NCI-H128 (cell line): ENCODE measurements at regions not wholly inside any gene's neighbourhood (a gene's known extent, or its start where the extent isn't known, plus 50 kb on each side); places are given as distances from the start of the nearest gene placed in this dataset.
"Not testable (repeated sequence)": the region's sequence is repeated elsewhere in the genome, so short reads cannot be mapped to it uniquely, and the experiment has no call there.

Experiments
- DNase-seq: peaks from one replicate; lab custom pipeline; 2025; ENCODE audit not compliant: unreplicated experiment; lab: John Stamatoyannopoulos, UW

GRCh38 chr2:190742431-190742830, 93.5 kb downstream of the NAB1 start:
- no peak for DNase-seq

DNA sequence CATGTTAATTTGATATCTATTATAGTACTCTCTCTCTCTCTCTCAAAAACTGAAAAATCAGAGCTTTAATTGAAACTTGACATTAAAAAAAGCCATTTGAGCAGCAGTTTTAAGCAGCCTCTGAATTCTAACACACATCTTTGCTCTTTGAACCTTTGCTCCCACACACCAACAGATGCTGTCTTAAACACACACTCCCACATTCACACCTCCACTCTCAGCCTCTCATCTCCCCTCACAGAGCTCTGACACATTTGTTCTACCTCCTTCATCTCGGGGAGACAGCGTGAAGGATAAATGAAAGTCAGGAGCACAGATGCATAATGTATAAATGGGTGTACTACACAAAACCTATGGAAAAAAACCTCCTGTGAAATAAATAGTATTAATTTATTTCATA, 95.2 kb downstream of the NAB1 start:
- DNase-seq: no peak

DNA sequence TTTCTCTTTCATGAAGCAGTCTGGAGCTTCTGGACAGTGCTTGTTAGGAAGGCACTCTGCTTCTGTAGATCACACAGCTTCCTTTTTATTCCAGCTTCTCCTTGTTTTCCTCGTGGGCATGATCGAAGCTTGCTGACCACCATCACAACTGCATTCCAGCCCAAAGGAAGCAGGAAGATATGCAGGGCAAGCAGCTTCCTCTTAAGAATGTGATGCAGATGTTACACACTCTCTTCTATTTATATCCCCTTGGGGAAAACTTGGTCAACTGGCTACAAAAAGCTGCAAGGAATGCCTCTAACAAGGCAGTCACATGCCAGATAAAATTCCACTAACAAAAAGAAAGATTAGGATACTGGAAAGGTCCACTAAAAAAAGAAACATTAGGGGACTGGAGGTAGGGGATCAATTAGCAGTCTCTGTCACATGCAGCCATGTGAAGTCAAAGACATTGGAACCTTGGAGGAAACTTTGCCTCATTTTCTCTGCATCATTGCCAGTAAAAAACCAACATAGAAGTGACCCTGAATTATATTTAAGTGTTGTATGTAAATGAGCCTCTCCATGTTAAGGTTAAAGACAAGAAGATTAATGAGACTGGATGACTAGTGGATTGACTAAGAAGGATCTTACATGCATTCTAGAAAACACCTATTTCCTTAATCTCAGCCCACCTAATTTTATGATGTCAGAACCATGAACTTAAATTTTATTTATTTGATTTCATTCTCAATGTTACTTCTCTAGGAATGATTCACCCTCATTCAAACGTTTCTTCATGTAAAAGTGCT, 98.3 kb downstream of the NAB1 start:
- DNase-seq: no peak

GRCh38 chr2:190748966-190749365, 100.1 kb downstream of the NAB1 start:
- no peak for DNase-seq

GRCh38 chr2:190755772-190756415, 107.0 kb downstream of the NAB1 start:
- DNase-seq: no peak

DNA sequence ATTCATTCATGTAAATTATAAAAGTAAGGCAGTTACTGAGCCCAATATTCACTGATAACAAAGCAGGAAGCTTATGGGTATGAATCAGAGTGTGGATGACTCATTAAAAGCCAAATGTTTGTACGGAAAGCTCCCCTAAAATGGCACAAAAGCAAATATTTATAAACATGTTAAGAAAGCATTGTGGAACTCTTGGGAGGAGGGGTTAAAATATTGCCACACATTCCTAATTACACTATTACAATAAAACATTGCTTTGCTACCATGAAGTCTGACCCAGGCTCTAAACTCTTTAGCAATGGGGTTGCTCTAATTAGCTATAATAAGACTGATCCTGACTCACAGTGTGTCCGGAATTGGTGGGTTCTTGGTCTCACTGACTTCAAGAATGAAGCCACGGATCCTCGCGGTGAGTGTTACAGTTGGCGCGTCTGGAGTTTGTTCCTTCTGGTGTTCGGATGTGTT, 110.9 kb downstream of the NAB1 start:
- DNase-seq: no peak

DNA sequence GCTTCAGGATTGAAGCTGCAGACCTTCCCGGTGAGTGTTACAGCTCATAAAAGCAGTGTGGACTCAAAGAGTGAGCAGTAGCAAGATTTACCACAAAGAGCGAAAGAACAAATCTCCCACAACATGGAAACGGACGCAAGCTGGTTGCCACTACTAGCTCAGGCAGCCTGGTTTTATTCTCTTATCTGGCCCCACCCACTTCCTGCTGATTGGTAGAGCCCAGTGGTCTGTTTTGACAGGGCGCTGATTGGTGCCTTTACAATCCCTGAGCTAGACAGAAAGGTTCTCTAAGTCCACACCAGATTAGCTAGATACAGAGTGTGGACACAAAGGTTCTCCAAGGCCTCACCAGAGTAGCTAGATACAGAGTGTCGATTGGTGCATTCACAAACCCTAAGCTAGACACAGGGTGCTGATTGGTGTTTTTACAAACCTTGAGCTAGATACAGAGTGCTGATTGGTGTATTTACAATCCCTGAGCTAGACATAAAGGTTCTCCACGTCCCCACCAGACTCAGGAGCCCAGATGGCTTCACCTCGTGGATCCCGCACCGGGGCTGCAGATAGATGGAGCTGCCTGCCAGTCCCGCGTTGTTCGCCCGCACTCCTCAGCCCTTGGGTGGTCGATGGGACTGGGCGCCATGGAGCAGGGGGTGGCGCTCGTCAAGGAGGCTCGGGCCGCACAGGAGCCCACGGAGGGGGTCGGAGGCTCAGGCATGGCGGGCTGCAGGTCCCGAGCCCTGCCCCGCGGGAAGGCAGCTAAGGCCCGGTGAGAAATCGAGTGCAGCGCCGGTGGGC, 111.7 kb downstream of the NAB1 start:
- DNase-seq: not testable (repeated sequence)

- DNase-seq: not testable (repeated sequence)
These were observed 112.3 kb downstream of the NAB1 start for GRCh38 chr2:190761216-190761615.

- DNase-seq: no peak
These were observed 113.7 kb downstream of the NAB1 start for GRCh38 chr2:190762566-190762965.

- no peak for DNase-seq
These were observed 114.2 kb downstream of the NAB1 start for GRCh38 chr2:190763100-190763499.

DNA sequence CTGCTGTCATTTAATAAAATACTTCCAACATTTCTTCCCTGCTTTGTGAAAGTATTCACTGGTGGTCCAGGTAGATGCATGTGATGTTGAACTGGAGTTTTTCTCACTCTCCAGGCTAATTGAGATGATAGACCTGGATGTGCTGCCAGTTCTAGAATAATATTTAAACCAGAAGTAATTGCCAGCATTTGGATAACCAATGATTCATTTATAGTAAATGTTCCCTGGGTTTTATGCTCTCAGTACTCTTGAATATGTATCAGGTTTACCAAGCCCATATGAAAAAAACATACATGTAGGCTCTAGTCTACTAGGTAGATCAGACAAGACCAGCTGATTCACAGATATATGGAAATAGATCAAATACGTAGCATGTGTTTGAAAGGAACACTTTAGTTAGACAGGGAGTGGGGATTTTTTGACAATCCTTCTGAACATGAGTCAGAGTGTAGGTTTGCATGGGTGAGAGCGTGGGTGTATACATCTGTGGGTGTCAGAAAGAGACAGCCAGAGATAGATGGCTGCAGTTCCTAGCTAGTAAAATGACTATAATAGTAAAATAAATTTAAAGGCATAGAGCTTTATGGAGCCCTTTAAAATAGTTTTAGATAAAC, 115.1 kb downstream of the NAB1 start:
- DNase-seq: no peak

GRCh38 chr2:190765386-190766173, 115.0 kb upstream of the GLS start:
- no peak for DNase-seq

- DNase-seq: no peak
These were observed 114.4 kb upstream of the GLS start for GRCh38 chr2:190766174-190766572.

DNA sequence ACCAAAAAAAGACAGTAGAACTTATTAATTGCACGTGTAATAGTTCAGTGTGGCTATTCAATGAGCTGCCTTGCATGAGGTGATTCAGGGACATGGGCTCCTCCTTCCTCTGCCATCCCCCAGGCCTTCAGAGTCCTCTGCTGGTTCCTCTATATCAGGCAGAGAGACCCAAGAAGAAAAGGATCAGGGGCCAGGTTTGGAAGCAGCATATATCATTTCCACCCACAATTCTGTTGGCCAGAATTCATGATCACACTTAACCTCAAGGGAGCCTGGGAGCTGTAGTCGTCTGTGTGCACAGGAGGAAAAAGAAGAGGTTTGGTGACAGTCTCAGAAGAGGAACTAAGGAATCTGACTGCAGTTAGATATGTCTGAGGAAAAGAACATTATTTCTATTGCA, 114.0 kb upstream of the GLS start:
- DNase-seq: no peak

DNA sequence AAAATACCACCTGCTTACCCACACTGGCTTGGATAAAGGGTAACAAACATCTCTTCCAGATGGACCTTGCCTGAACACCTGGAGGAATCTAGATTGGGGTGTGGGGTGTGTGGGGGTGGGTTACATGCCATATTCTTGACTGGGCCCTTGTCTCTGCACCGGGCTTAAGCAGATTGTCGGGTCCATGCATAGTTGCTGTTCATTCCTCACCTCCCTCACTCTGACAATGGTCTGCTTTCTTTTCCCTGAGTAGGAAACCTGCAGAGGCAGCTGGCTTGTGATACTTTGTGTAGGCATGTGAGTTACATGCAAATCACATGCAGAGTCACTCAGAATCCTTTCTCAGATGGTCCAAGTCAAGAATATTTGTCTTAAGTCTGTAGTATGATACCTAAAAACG, 112.8 kb upstream of the GLS start:
- no peak for DNase-seq

DNA sequence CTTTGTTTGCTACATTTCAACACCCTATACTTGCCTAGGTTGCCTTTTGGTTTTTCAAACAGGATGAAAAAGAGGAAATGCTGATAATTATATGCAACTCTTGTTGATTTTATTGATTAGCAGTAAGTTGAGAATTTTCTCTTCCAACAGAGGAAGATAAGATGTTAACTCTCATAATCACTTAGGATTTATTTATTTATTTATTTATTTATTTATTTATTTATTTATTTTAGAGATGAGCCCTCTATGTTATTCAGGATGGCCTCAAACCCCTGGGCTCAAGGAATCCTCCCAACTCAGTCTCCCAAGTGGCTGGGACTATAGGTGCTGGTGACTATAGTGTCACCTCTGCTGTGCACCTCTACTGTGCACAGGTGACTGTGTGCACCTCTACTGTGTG, 111.4 kb upstream of the GLS start:
- no peak for DNase-seq

DNA sequence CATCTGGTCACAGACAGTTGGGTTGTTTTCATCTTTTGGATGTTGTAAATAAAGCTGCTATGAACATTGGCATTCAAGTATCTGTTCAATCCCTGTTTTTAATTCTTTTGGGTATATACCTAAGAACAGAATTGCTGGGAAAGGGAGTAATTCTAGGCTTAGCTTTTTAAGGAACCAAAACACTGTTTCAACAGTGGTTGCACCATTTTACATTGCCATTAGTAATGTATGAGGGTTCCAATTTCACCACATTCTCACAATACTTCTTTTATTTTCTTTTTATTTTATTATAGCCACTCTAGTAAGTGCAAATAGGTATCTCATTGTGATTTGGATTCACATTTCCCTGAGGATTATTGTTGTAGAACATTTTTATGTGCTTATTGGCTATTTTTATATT, 108.9 kb upstream of the GLS start:
- DNase-seq: no peak

GRCh38 chr2:190780594-190780993, 100.0 kb upstream of the GLS start:
- no peak for DNase-seq

DNA sequence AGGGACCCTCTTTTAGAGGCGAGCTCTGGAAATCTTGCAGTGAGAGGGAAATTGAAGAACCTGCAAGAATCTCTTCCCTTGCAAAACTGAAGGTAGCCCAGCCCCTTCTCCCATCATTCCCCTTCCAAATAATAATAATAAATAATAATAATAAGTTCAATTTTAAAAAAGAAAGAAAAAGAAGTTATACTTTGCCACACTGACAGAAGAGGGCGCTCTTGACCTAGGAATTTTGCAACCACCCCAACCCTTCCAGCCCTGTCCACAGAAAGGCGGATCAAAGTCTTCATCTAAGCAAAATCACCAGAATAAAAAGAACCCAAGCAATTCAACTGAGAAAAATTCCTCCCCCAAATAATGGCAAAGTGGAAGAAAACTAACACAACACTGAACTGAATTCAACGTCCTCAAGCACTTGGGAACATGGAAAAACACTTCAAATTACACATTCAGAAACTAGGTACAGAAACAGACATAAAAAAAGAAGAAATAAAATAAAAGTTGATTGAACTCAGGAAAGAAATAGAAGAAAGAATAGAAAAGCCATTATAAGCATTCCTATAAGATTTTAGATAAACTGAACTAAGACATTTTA, 98.9 kb upstream of the GLS start:
- peak; percentile 38 for DNase-seq

DNA sequence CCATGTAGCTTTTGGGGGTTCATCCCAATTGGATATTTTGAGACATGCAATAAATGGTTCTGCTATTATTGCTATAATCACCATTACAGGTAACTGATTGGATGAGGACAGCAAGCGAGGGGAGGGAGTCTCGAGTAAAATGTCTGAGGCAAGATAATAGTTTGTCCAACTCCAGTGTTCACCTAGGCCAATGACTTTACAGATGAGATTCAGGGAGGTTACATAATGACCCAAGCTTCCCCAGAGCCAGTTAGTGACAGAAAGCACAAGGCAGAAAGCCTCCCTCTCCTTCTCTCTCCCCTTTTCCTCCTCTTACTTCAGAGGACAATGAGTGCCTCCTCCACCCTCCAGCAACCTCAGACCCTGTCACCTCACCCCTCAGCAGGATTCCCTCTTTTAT, 98.4 kb upstream of the GLS start:
- DNase-seq: no peak
